Mesenchymal stem cell (in vitro differentiated cells and primary cell): ENCODE measurements at regions not wholly inside any gene's neighbourhood (a gene's known extent, or its start where the extent isn't known, plus 50 kb on each side); places are given as distances from the start of the nearest gene placed in this dataset.

Source experiments
- DNase-seq: peaks from one replicate; pipeline ENCODE4 v3.0.0-alpha.2; 2013
- H2AFZ ChIP-seq: one replicate; pipeline ENCODE4 v1.6.1; 2013; ENCODE audit warnings: low read depth, mild to moderate bottlenecking, control low read depth, inconsistent platforms, low read length, moderate library complexity
- H2AK5ac ChIP-seq: 2 replicates; pipeline ENCODE4 v1.6.1; 2013; ENCODE audit warnings: low read length, moderate library complexity, mild to moderate bottlenecking, inconsistent platforms; ENCODE audit not compliant: severe bottlenecking
- H2BK120ac ChIP-seq: one replicate; pipeline ENCODE4 v1.6.1; 2013; ENCODE audit warnings: low read depth, mild to moderate bottlenecking, inconsistent platforms, low read length, moderate library complexity
- H2BK12ac ChIP-seq, 2 experiments: one replicate each; pipeline ENCODE4 v1.6.1; 2013; ENCODE audit warnings: inconsistent platforms in 2 of 2, low read length in 2 of 2, mild to moderate bottlenecking in 2 of 2, moderate library complexity in 2 of 2, control low read depth in 1 of 2
- H2BK15ac ChIP-seq: one replicate; pipeline ENCODE4 v1.6.1; 2013; ENCODE audit warnings: mild to moderate bottlenecking, low read depth, inconsistent platforms; ENCODE audit not compliant: poor library complexity, severe bottlenecking
- H2BK5ac ChIP-seq: 2 replicates; pipeline ENCODE4 v1.6.1; 2013; ENCODE audit warnings: low read depth, mild to moderate bottlenecking, low read length, control low read depth, inconsistent platforms; ENCODE audit not compliant: poor library complexity, severe bottlenecking
- H3K14ac ChIP-seq, 2 experiments: one replicate each; pipeline ENCODE4 v1.6.1; 2013; ENCODE audit warnings: inconsistent platforms in 2 of 2, low read length in 2 of 2, control low read depth in 1 of 2, mild to moderate bottlenecking in 1 of 2, moderate library complexity in 1 of 2
- H3K18ac ChIP-seq, 2 experiments: one replicate each; pipeline ENCODE4 v1.6.1; 2013; ENCODE audit warnings: inconsistent platforms in 2 of 2, low read length in 2 of 2, control low read depth in 1 of 2, low read depth in 1 of 2, mild to moderate bottlenecking in 1 of 2
- H3K23ac ChIP-seq, 2 experiments: one replicate each; pipeline ENCODE4 v1.6.1; 2013; ENCODE audit warnings: inconsistent platforms in 2 of 2, low read length in 2 of 2, mild to moderate bottlenecking in 2 of 2, moderate library complexity in 2 of 2, control low read depth in 1 of 2
- H3K27ac ChIP-seq: 2 replicates; pipeline ENCODE4 v1.5.1; 2013; ENCODE audit warnings: mild to moderate bottlenecking, moderate library complexity, low read length, control low read depth, inconsistent platforms; ENCODE audit not compliant: poor library complexity, severe bottlenecking
- H3K27me3 ChIP-seq, 2 experiments: 2 replicates each; pipeline versions ENCODE4 v1.6.1 to v1.7.0; 2013; ENCODE audit warnings: low read length in 2 of 2, mild to moderate bottlenecking in 2 of 2, moderate library complexity in 2 of 2, control low read depth in 1 of 2, inconsistent platforms in 1 of 2; ENCODE audit not compliant: control insufficient read depth in 1 of 2, insufficient read depth in 1 of 2
- H3K36me3 ChIP-seq, 2 experiments: 2 replicates each; pipeline versions ENCODE4 v1.6.1 to v1.7.0; 2013; ENCODE audit warnings: low read length in 2 of 2, control low read depth in 1 of 2, inconsistent platforms in 1 of 2, low read depth in 1 of 2, mild to moderate bottlenecking in 1 of 2; ENCODE audit not compliant: insufficient read depth in 2 of 2, control insufficient read depth in 1 of 2
- H3K4ac ChIP-seq, 2 experiments: one replicate each; pipeline ENCODE4 v1.6.1; 2013; ENCODE audit warnings: inconsistent platforms in 2 of 2, low read length in 2 of 2, mild to moderate bottlenecking in 2 of 2, moderate library complexity in 2 of 2, control low read depth in 1 of 2, low read depth in 1 of 2
- H3K4me1 ChIP-seq: 2 replicates; pipeline ENCODE4 v1.6.1; 2013; ENCODE audit warnings: low read depth, low read length, control low read depth; ENCODE audit not compliant: control insufficient read depth, insufficient read depth
- H3K4me2 ChIP-seq: 2 replicates; pipeline ENCODE4 v1.6.1; 2013; ENCODE audit warnings: low read length, mild to moderate bottlenecking, inconsistent platforms; ENCODE audit not compliant: poor library complexity, severe bottlenecking
- H3K4me3 ChIP-seq, 2 experiments: 2 replicates each; pipeline versions ENCODE4 v1.5.1 to v1.7.0; 2013; ENCODE audit warnings: low read length in 2 of 2, mild to moderate bottlenecking in 2 of 2, control low read depth in 1 of 2, low read depth in 1 of 2; ENCODE audit not compliant: insufficient read depth in 1 of 2
- H3K79me1 ChIP-seq: replicated peaks from 2 replicates; pipeline ENCODE4 v1.6.1; 2013; ENCODE audit warnings: mild to moderate bottlenecking, control low read depth, low read length, inconsistent platforms; ENCODE audit not compliant: poor library complexity, severe bottlenecking
- H3K9ac ChIP-seq: 2 replicates; pipeline ENCODE4 v1.7.0; 2013; ENCODE audit warnings: mild to moderate bottlenecking, low read length, moderate library complexity
- H3K9me3 ChIP-seq: 2 replicates; pipeline ENCODE4 v1.7.0; 2013; ENCODE audit warnings: mild to moderate bottlenecking, low read length; ENCODE audit not compliant: control insufficient read depth
- H4K8ac ChIP-seq: one replicate; pipeline ENCODE4 v1.6.1; 2013; ENCODE audit warnings: inconsistent platforms, mild to moderate bottlenecking, low read length, moderate library complexity
- H4K91ac ChIP-seq: one replicate; pipeline ENCODE4 v1.6.1; 2013; ENCODE audit warnings: mild to moderate bottlenecking, low read length, inconsistent platforms
- WGBS: methylation state at CpG from one replicate; pipeline ENCODE4 v1.1.7; 2013; ENCODE audit warnings: mixed read lengths; 5-methylcytosine and 5-hydroxymethylcytosine counted together

GRCh38 chr10:8310930-8311329 is 256.4 kb downstream of the GATA3 start:
- Histone ChIP-seq H2AFZ (no peak overlapping the region), H4K8ac (no peak overlapping the region), H3K27me3 (no peaks in the 10 kb centered on the region), H2BK12ac (no peak overlapping the region), H3K18ac (no peak overlapping the region), H3K14ac (no peak overlapping the region), H3K79me1 (no peaks in the 10 kb centered on the region), H3K4me2 (no peak overlapping the region), H4K91ac (no peak overlapping the region), H2BK5ac (no peak overlapping the region), H2AK5ac (no peak overlapping the region), H2BK15ac (no peak overlapping the region), H3K23ac (no peak overlapping the region), H3K36me3 (no peaks in the 10 kb centered on the region), H2BK120ac (no peak overlapping the region), H3K9ac (no peak overlapping the region), H3K27ac (no peak overlapping the region), H3K4ac (no peak overlapping the region), H3K4me1 (no peaks in the 10 kb centered on the region), H3K4me3 (no peak overlapping the region), H3K9me3 (no peaks in the 10 kb centered on the region)
- 84% methylated on average over 1 of the region's 2 CpGs for WGBS
- no peak for DNase-seq

GRCh38 chr10:8311526-8312070 is 257.1 kb downstream of the GATA3 start:
- no peaks in the 10 kb centered on the region for H3K36me3 ChIP-seq
- no peak overlapping the region for H2BK15ac ChIP-seq
- no peaks in the 10 kb centered on the region for H3K79me1 ChIP-seq
- no peak overlapping the region for H3K4me2 ChIP-seq
- peaks cover 0 to 3% of the 10 kb centered on the region in 2 experiments for H3K27me3 ChIP-seq
- H3K18ac ChIP-seq: no peak overlapping the region
- H2BK120ac ChIP-seq: no peak overlapping the region
- no peak overlapping the region for H3K4ac ChIP-seq
- no peak overlapping the region for H3K9ac ChIP-seq
- no peak overlapping the region for H2AFZ ChIP-seq
- no peak overlapping the region for H2BK12ac ChIP-seq
- no peak overlapping the region for H3K27ac ChIP-seq
- H3K14ac ChIP-seq: no peak overlapping the region
- H4K8ac ChIP-seq: no peak overlapping the region
- H4K91ac ChIP-seq: no peak overlapping the region
- no peak overlapping the region for H2BK5ac ChIP-seq
- no peak overlapping the region for H3K23ac ChIP-seq
- no peak for DNase-seq
- H3K9me3 ChIP-seq: no peaks in the 10 kb centered on the region
- no peaks in the 10 kb centered on the region for H3K4me1 ChIP-seq
- no peak overlapping the region for H2AK5ac ChIP-seq
- H3K4me3 ChIP-seq: no peak overlapping the region
- 75% methylated on average over 1 of the region's 2 CpGs for WGBS

GRCh38 chr10:8312079-8312478 is 257.6 kb downstream of the GATA3 start:
- no peak overlapping the region for H3K23ac ChIP-seq
- H3K18ac ChIP-seq: no peak overlapping the region
- H2BK15ac ChIP-seq: no peak overlapping the region
- DNase-seq: no peak
- no peak overlapping the region for H2AK5ac ChIP-seq
- no peaks in the 10 kb centered on the region for H3K9me3 ChIP-seq
- H3K79me1 ChIP-seq: no peaks in the 10 kb centered on the region
- no peak overlapping the region for H3K14ac ChIP-seq
- no peak overlapping the region for H3K27ac ChIP-seq
- no peak overlapping the region for H2BK12ac ChIP-seq
- WGBS: 68% methylated on average over 3 of the region's 3 CpGs
- H3K36me3 ChIP-seq: no peaks in the 10 kb centered on the region
- no peaks in the 10 kb centered on the region for H3K4me1 ChIP-seq
- H4K91ac ChIP-seq: no peak overlapping the region
- H3K9ac ChIP-seq: no peak overlapping the region
- no peak overlapping the region for H3K4me2 ChIP-seq
- no peak overlapping the region for H2BK120ac ChIP-seq
- H3K4ac ChIP-seq: no peak overlapping the region
- no peak overlapping the region for H3K4me3 ChIP-seq
- no peak overlapping the region for H4K8ac ChIP-seq
- H3K27me3 ChIP-seq: peaks cover 0 to 4% of the 10 kb centered on the region in 2 experiments
- no peak overlapping the region for H2BK5ac ChIP-seq
- H2AFZ ChIP-seq: no peak overlapping the region

GRCh38 chr10:8312781-8313180 is 258.3 kb downstream of the GATA3 start:
- Histone ChIP-seq H3K9me3 (no peaks in the 10 kb centered on the region), H3K27ac (no peak overlapping the region), H3K9ac (no peak overlapping the region), H4K91ac (no peak overlapping the region), H4K8ac (no peak overlapping the region), H2BK15ac (no peak overlapping the region), H3K79me1 (no peaks in the 10 kb centered on the region), H2BK5ac (no peak overlapping the region), H3K27me3 (peaks cover 0 to 4% of the 10 kb centered on the region in 2 experiments), H3K4ac (no peak overlapping the region), H3K4me1 (no peaks in the 10 kb centered on the region), H3K4me2 (no peak overlapping the region), H2BK12ac (no peak overlapping the region), H3K14ac (no peak overlapping the region), H3K4me3 (no peak overlapping the region), H2AK5ac (no peak overlapping the region), H3K18ac (no peak overlapping the region), H2BK120ac (no peak overlapping the region), H2AFZ (no peak overlapping the region), H3K36me3 (no peaks in the 10 kb centered on the region), H3K23ac (no peak overlapping the region)
- 81% methylated on average over 9 of the region's 9 CpGs for WGBS
- DNase-seq: peak; percentile 37
